Fibroblast of peridontal ligament (primary cell): ENCODE measurements at regions not wholly inside any gene's neighbourhood (a gene's known extent, or its start where the extent isn't known, plus 50 kb on each side); places are given as distances from the start of the nearest gene placed in this dataset.

Source experiments
- DNase-seq: peaks from one replicate; pipeline ENCODE4 v3.0.0-alpha.2; 2010; ENCODE audit errors: extremely low read depth

DNA sequence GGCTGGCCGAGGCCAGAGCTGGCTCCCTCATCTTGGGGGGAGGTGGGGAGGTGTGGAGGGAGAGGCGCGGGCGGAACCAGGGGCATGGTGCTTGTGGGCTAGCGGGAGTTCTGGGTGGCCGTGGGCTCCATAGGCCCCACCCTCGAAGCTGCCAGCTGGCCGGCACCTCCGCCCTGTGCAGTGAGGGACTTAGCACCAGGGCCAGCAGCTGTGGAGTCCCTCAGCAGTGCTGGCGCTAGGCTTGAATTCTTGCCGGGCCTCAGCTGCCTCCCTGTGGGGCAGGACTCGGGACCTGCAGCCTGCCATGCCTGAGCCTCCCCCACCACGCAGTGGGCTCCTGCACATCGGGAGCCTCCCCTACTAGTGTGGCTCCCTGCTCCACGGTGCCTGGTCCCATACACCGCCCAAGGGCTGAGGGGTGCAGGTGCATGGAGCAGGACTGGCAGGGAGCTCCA lies 603.3 kb downstream of the PCDH18 start:
- DNase-seq, result no peak

DNA sequence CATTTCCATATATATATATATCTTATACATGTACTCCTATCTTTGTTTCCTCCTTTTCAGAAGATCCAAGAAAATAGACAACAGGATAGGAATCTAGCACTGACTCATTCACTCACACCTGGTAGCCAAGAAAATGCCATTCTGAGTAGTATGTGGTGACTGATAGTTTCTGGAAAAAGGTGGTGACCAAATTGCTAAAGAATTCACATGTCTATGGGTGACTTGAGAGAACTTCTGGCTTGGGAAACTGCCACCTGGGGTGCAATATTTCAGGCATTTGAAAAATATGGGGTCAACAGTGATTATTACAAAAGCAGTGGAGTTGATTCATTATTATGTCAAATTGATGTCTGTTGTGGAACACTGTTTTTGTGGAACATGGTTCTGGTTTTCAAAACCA lies 605.1 kb downstream of the PCDH18 start:
- DNase-seq, result no peak

DNA sequence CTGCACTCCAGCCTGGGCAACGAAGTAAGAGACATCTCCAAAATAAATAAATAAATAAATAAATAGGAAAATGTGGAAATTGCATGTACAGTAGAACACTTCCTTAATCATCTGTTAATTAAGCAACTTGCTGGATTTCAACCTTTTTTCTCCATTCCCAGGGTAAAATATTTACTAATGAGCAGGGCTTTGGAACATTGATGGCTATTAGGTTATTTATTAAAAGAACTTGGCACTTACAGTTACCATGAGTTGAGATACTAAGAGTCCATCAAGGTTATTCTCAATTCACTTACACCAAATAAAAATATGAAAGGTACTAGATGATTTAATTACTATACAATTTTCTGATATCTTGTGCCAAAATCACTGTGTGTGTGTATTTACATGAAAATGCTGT lies 607.1 kb downstream of the PCDH18 start:
- no peak for DNase-seq

DNA sequence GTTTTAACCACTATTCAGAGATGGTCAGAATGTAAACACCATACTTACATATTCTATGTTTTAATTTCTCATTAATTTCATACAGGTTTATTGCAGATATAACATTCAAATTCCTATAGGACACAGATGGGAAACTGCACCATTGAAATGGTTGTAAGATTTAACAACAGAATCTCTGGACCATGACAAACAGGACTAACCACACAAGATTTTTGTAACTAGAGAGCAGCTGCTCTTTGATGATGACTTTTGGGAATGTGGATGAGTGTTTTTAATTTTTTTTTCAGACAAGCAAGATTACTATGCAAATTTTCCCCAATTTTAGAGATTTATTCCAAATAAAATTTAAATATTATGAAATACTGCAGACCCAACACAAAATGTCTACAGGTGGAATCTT lies 610.2 kb downstream of the PCDH18 start:
- peak; percentile 3 for DNase-seq

DNA sequence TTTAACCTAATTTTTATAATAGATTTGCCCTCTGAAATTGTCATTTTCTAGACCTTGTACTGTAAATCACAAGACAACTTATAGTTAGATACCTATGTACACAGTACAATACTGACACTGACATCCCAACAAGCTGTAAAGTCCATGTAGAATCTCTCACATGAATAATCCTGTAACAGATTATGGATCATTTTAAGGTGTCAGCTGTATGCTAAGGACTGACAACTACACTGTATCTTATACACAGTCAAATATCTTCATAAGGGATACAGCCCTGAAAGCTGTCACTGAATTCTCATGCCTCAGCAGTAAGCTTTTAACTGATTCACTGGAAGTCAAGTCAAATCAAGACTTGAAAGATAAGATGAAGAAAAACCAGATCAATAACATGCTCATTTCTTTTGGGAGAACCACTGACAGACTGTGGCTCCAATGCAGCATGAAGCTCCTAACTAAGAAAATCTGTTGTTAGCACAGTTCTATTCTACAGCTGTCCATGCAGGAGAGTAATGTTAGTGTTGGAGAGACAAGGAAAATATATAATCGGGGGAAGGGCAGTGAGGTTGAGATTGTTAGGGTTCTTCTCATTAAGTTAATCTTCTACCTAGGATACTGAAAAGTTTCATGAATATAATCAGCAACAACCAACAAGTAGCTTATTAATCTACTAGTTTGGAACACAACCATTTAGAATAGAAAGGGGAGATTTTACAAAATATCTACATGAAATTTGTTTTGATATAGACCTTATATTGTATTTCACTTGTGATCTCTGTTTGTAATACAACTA lies 612.0 kb downstream of the PCDH18 start:
- DNase-seq, result no peak

DNA sequence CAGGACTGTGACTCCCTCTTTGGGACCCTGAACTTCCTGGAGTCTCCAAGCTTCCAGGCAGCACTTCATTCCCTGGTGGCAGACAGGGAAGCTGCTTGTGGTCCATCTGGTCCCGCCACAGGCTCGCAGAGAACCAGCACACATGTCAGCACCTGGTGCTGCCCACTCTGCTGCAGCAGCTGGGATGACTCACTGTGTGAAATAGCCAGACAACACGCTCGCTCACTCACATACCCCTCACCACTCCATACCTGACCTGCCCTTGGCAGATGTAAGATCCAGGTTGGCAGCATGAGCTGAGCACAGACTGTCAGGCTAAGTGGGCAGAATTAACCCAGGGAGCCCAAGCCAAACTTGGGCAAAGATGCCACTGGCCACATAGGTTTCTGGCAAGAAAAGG lies 613.5 kb downstream of the PCDH18 start:
- no peak for DNase-seq

DNA sequence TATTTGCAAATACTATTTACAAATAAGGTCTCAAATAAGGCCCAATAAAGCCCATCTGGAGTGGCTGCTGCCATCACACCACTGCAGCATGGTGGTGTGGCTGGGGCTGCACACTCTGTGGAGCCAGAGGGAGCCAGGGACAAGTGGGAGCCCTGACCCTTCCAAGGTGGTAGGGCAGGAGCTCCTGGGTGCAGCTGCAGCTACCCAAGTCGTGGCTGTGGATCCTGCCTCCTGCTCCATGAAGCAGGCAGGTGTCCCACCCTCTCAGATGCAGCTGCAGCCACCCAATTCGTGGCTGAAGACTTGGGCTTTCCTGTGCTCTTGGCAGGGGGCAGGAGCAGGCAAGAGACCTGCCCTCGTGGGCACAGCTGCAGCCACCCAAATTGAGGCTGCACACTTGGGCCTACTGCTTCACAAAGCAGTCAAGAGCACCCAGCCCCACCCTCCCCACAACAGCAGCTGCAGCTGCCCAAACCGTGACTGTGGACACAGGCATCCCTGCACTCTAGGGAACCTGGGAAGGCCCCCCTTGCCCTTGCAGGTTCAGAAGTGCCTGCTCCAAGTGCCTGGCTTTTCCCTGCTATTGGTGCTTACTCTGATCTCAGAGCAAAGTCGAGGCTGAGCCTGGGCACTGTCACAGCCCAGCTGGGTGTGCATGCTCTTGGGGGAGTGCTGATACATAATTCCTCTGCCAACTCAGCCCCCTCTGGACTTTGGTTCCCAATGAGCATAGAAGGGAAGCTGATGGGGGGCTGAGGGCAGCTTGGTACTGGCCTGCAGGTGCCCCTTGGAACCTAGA lies 614.8 kb downstream of the PCDH18 start:
- DNase-seq, result no peak

DNA sequence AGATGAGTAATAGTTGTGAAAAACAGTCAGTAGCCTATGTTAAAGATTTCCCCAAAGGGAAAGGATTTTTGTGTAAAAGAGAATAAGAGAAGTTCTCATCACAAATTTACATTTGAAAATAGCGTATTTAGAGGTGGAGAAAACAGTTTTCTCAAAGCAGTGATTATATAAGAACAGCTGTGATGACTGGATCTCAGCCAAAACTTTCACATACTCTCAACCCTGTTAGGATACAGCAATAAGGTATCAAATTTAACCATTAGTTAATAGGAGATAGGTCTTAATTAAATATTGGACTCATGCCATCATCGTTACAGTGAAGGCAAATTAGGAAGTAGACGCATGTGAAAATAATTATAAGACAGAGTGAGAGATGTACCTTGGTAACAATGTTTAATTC lies 622.7 kb downstream of the PCDH18 start:
- peak; percentile 9 for DNase-seq

DNA sequence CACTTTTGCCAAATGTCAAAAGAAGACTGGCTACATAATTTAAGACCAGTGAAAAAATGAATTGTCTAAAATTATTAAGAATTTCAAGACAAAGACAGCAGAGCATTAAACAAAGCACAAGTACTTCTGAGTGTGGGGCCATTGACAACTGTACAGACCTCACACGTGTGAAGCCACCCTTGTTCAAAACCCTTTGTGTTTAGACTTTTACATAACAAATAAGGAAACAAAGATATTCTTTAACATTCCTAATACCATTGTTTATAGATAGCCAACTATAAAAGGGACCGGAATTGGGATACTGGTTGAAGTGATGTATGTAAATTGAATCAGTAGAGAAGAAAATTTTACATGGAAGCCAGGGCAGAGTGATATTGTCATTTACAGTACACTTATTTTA lies 624.2 kb downstream of the PCDH18 start:
- DNase-seq, result no peak

DNA sequence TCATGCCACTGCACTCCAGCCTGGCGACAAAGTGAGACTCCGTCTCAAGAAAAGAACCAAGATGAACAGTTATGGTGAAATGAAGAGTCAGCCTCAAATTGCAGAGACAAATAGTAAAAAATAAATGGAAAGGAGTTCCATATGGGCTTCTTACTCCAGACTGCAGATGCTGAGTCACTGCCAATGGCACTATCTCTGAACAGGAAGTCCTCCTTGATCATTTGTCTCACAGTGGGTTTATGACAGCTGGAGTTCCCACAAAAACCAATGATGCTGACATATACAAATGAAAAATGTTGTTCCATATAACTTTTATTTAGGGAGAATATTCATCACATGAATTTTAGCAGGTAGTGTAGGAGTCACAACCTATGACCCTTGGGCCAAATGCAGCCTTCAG lies 631.6 kb downstream of the PCDH18 start:
- no peak for DNase-seq

DNA sequence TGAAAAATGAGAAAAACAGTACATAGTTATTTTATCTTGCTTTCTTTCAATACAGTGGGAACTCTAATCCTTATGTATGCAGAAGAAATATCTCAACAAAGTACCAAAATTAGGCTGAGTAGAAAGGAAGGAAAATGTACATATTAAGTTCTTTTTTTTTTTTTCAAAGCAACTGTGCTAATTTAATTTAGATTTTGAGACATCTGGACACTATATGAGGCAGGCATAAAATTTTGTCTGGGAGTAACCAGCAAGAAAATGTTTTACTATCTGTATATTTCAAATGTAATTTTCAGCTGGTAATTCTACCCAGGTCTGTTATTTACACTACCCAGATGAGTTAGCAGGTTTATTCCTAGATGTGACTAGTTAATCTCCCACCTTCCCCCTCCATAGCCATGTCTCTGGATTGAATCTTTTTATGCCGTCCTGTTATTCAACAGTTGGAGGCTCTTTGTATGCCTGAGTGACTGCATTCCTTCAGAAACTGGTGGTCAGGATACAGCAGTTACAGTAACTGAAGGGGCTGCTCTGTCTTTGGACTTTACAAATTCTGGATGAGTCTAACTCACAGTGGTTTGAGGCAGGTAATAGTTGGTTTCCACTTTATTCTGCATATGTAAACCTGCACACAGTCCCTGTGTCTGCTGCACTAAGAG lies 633.6 kb downstream of the PCDH18 start:
- no peak for DNase-seq

DNA sequence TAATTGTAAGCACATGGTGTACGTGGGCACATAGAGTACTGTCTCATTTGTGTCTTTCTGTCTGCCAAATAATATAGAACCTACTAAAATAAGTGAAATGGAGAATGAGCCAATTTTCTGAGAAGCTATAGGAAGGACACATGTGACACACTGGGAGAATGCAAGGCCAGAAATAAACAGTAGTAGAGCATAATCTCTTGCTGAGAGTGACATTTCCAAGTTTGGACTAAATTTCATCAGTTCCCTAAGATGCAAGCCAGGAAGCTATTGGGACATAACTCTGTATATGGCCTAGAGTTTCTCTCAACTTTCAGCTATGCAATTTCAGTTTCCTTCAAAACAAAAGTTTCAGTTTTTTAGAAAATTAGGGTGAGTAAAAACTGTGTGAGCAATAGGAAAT lies 638.7 kb downstream of the PCDH18 start:
- peak; percentile 72 for DNase-seq

DNA sequence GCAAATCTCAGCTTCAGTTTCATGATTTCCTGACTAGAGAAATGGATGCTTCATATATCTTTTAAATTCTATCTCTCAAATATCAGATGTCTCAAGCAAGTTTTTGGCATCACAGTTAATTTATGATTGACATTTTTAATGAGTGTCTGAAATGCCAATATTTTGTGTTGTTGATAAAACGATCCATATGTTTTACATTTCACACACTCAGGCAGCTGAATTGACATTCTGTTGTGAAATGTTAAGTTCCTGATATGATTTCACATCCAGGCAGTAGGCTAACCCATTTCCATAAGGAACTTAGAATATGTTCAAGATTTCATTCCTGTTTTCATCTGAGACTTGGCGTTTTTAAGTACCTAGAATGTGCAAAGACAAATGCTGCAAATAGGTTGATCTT lies 650.6 kb downstream of the PCDH18 start:
- no peak for DNase-seq

DNA sequence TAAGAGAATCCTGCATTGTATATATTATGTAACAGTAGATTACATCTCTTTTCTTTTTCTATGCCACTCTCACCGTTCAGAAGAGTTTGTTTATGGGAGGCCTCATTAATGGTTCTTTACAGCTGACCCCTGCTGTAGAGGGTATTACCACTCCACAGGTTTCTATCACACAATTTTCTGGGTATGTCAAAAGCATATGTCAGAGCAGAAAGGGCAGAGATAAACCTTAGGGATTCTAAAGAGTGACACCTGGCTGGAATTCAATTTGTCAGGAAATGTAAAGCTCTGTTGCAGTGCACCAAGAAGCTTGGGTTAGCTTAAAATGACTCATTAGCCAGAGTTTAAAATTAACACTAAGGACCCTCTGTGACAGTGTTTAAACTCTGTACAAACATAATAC lies 658.7 kb downstream of the PCDH18 start:
- no peak for DNase-seq

DNA sequence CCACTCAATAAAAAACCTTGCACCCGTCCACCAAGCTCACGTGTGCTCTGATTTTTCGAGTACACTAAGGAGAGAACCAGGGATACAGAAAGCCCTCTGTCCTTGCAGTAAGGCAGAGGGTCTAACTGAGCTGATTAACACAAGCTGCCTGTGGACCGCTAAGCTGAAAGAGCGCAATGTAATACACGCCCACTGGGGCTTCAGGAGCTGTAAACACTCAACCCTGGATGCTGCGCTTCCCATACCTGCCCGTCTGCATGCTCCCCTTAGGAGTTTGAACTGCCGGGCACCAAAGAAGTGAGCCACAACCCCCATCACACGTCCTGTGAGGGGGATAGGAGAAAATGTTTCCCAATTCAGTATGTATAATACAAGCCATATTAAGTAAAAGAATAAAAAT lies 664.8 kb downstream of the PCDH18 start:
- no peak for DNase-seq

DNA sequence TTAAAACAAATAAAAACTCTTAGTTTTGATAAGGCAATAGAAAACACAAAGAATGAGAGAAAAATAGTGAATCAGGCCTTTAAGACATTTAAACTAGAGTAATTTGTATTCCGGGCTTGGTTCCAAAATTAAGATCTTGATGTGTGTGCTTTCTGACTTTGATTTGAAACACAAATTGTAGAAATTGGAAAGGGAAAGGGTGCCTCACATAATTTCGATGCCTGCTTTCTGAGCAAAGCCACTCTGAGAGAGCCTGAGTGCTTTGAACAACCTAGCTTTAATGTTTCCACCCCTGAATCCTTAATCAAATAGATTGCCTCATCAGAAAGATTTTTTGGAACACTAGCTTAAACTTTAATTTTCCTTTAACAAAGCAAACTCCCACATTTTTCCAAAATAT lies 666.8 kb downstream of the PCDH18 start:
- DNase-seq, result peak; percentile 58

DNA sequence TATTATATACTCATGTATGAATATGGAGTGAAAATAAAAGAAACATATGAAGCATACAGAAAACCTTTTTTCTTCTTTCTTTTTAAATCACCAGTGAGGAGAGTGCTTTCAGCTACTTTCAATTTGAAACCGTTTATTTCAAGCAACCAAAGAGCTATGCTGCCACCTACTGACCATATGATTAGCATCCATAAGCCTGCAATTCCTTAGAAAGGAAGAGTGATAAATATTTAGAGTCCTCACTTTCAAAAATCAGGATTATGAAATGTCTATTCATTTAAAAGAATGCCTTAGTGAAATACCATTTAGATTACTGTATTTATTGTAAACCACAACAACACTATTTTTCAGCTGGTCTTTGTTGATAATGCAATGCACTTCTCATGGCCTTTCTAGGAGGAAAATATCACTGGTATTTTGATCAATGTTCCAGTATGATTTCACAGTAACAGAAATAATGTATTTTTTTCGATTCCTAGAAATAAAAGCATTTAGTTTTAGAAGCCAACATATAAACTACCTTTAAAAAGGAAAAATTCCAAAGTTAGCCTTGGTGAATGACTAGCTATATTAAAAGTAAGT lies 667.6 kb downstream of the PCDH18 start:
- peak; percentile 96 for DNase-seq

DNA sequence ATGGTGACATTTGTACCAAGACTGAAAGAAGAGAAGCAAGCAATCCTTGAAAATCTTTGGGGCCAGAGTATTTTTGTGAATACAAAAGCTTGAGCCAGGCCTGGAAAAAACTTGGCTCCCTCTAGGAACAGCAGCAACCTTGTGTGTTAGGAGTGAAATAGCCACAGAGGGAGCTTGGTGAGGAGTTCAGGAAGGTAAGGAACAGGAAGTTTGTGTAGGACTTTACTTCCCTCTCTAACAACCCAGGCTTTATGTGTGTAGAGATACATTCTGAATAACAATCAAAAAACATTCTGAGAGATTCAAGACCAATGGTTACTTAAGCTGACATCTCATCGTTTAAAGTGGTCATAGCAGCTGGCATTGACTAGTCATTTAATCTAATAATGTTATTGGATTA lies 668.5 kb downstream of the PCDH18 start:
- peak; percentile 53 for DNase-seq

DNA sequence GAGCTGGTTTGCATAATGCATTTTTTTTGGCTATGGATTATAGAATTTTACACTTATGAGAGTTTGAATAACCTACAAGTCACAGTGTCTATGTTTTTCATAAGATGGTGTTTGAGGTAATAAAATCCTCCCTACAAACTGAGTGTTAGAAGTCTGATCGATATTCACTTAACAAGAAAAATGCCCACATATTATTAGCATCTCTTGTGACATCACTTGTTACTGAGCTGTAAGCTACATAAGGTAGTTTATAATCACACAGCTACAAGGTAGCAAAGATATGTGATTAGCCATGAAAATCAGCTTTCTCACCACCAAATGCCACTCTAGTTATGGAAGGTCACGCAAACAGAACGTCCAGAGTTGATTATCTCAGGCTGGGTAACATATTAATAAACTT lies 669.6 kb downstream of the PCDH18 start:
- no peak for DNase-seq

DNA sequence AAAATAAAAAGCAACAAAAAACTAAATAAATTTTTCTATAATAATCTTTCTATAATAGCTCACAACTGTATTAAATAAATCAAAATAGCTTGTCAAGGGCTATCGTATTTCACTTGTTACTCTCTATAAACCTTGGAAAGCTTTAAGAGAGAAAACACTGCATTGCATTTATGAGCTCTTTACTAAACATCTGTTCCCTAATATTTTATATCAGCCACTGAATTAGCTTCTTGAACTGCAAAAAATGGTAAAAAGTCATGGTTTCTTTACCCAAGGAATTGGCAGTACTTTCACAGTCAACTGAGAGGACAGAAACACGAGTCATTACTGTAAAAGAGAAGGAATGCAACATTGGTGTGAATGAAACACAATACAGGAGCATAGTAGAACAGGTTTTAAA lies 671.2 kb downstream of the PCDH18 start:
- peak; percentile 23 for DNase-seq

DNA sequence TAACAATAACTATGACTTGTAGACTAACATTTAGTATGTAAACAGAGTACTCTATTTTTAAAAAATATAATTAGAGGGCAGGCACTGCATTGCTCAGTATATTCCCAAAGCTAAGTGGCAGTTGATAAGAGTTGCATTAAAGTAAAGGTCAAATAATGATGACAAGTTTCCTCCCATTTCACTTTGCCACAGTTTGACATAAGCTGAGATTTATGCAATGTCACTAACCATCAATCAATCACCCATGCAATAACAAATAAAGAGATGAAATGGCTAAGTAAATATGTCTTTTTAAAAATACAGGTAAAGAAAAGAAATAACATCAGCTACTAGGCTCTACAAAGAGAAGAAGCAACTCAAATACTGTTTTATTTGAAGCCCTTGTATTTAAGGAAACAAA lies 673.4 kb downstream of the PCDH18 start:
- no peak for DNase-seq

DNA sequence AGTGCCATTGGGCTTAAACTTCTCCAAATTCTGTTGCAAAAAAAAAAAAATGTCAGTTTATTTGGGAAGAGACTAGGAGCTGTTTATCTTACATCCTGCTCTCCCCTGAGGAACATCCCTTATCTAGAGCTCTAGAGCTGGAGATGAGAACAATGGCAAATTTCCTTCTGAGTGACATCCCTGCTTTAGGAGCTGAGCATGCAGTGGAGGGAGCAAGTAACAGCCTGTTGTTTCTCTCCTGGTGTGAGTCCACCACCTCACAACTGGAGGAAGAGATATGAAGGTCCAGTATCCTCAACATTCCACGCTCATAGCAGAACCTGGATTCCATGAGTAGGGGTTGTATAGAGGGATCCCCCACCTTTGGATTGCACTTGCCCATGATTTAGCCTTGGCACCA lies 676.4 kb downstream of the PCDH18 start:
- DNase-seq, result no peak
